Activated T-cell treated with anti-CD3 and anti-CD28 coated beads, Interleukin-2, amount 50 U/mL, for 24 hours (primary cell): ENCODE measurements at regions not wholly inside any gene's neighbourhood (a gene's known extent, or its start where the extent isn't known, plus 50 kb on each side); places are given as distances from the start of the nearest gene placed in this dataset.

ENCODE experiments used
- DNase-seq: peaks from one replicate; pipeline ENCODE4 v3.0.0-alpha.2; 2020
- H3K27ac Mint-ChIP-seq: 2 replicates; pipeline ENCODE4 v1.8.0; 2020; ENCODE audit warnings: mild to moderate bottlenecking, mixed read lengths
- H3K27me3 Mint-ChIP-seq: 2 replicates; pipeline ENCODE4 v1.8.0; 2020; ENCODE audit warnings: mixed read lengths
- H3K36me3 Mint-ChIP-seq: 2 replicates; pipeline ENCODE4 v1.8.0; 2020; ENCODE audit warnings: low read depth, mixed read lengths
- H3K4me1 Mint-ChIP-seq: 2 replicates; pipeline ENCODE4 v1.8.0; 2020; ENCODE audit warnings: low read depth, mixed read lengths
- H3K4me3 Mint-ChIP-seq: 2 replicates; pipeline ENCODE4 v1.8.0; 2020; ENCODE audit warnings: mild to moderate bottlenecking, moderate library complexity, mixed read lengths
- H3K9me3 Mint-ChIP-seq: 2 replicates; pipeline ENCODE4 v1.8.0; 2020; ENCODE audit warnings: mixed read lengths

GRCh38 chr20:24763386-24764026 is 185.6 kb upstream of the CST7 start:
- Mint-ChIP-seq H3K4me1 (no peaks in the 10 kb centered on the region), H3K4me3 (no peak overlapping the region), H3K27ac (no peak overlapping the region)

GRCh38 chr20:24764027-24764793 is 184.9 kb upstream of the CST7 start:
- Mint-ChIP-seq H3K27me3 (peaks cover 22% of the 10 kb centered on the region), H3K9me3 (peaks cover 5% of the 10 kb centered on the region), H3K4me3 (no peak overlapping the region), H3K27ac (no peak overlapping the region), H3K4me1 (no peaks in the 10 kb centered on the region), H3K36me3 (no peaks in the 10 kb centered on the region)
- no peak for DNase-seq

More at GRCh38 chr20:24763386-24764026, 185.6 kb upstream of the CST7 start:
- peaks cover 19% of the 10 kb centered on the region for H3K27me3 Mint-ChIP-seq
- DNase-seq = no peak
- H3K36me3 Mint-ChIP-seq = no peaks in the 10 kb centered on the region
- H3K9me3 Mint-ChIP-seq = peaks cover 5% of the 10 kb centered on the region

- no peaks in the 10 kb centered on the region for H3K4me1 Mint-ChIP-seq
- H3K27me3 Mint-ChIP-seq = peaks cover 24% of the 10 kb centered on the region
- no peaks in the 10 kb centered on the region for H3K36me3 Mint-ChIP-seq
- no peak overlapping the region for H3K27ac Mint-ChIP-seq
- no peak for DNase-seq
- H3K4me3 Mint-ChIP-seq = no peak overlapping the region
- peaks cover 5% of the 10 kb centered on the region for H3K9me3 Mint-ChIP-seq
These were observed 184.3 kb upstream of the CST7 start for GRCh38 chr20:24764794-24765202.

GRCh38 chr20:24765316-24766142 is 183.5 kb upstream of the CST7 start:
- no peak for DNase-seq
- H3K9me3 Mint-ChIP-seq = no peaks in the 10 kb centered on the region
- no peak overlapping the region for H3K27ac Mint-ChIP-seq
- H3K36me3 Mint-ChIP-seq = no peaks in the 10 kb centered on the region
- H3K4me3 Mint-ChIP-seq = no peak overlapping the region
- H3K4me1 Mint-ChIP-seq = no peaks in the 10 kb centered on the region
- peaks cover 31% of the 10 kb centered on the region for H3K27me3 Mint-ChIP-seq

GRCh38 chr20:24766143-24766527 is 182.9 kb upstream of the CST7 start:
- DNase-seq = no peak
- no peak overlapping the region for H3K4me3 Mint-ChIP-seq
- H3K27me3 Mint-ChIP-seq = peaks cover 35% of the 10 kb centered on the region
- no peaks in the 10 kb centered on the region for H3K36me3 Mint-ChIP-seq
- no peak overlapping the region for H3K27ac Mint-ChIP-seq
- H3K9me3 Mint-ChIP-seq = no peaks in the 10 kb centered on the region
- no peaks in the 10 kb centered on the region for H3K4me1 Mint-ChIP-seq

GRCh38 chr20:24766826-24767622 is 182.0 kb upstream of the CST7 start:
- no peaks in the 10 kb centered on the region for H3K36me3 Mint-ChIP-seq
- no peak for DNase-seq
- no peaks in the 10 kb centered on the region for H3K9me3 Mint-ChIP-seq
- H3K4me1 Mint-ChIP-seq = no peaks in the 10 kb centered on the region
- no peak overlapping the region for H3K4me3 Mint-ChIP-seq
- H3K27me3 Mint-ChIP-seq = peaks cover 44% of the 10 kb centered on the region
- no peak overlapping the region for H3K27ac Mint-ChIP-seq

- no peaks in the 10 kb centered on the region for H3K4me1 Mint-ChIP-seq
- H3K4me3 Mint-ChIP-seq = no peak overlapping the region
- peaks cover 49% of the 10 kb centered on the region for H3K27me3 Mint-ChIP-seq
- no peak overlapping the region for H3K27ac Mint-ChIP-seq
- DNase-seq = no peak
- H3K9me3 Mint-ChIP-seq = no peaks in the 10 kb centered on the region
- no peaks in the 10 kb centered on the region for H3K36me3 Mint-ChIP-seq
These were observed 181.4 kb upstream of the CST7 start for GRCh38 chr20:24767623-24768100.

GRCh38 chr20:24768201-24768636 is 180.8 kb upstream of the CST7 start:
- Mint-ChIP-seq H3K4me3 (no peak overlapping the region), H3K36me3 (no peaks in the 10 kb centered on the region), H3K27me3 (peaks cover 48% of the 10 kb centered on the region), H3K4me1 (peaks cover 2% of the 10 kb centered on the region), H3K27ac (no peak overlapping the region), H3K9me3 (no peaks in the 10 kb centered on the region)
- DNase-seq = no peak

- H3K27ac Mint-ChIP-seq = no peak overlapping the region
- H3K4me1 Mint-ChIP-seq = peaks cover 8% of the 10 kb centered on the region
- no peak overlapping the region for H3K4me3 Mint-ChIP-seq
- no peak for DNase-seq
- H3K27me3 Mint-ChIP-seq = peaks cover 45% of the 10 kb centered on the region
- H3K36me3 Mint-ChIP-seq = no peaks in the 10 kb centered on the region
- H3K9me3 Mint-ChIP-seq = no peaks in the 10 kb centered on the region
These were observed 180.1 kb upstream of the CST7 start for GRCh38 chr20:24768713-24769601.

- Mint-ChIP-seq H3K4me3 (no peak overlapping the region), H3K36me3 (no peaks in the 10 kb centered on the region), H3K27me3 (peaks cover 46% of the 10 kb centered on the region), H3K27ac (no peak overlapping the region), H3K4me1 (peaks cover 12% of the 10 kb centered on the region), H3K9me3 (peaks cover 8% of the 10 kb centered on the region)
- no peak for DNase-seq
These were observed 179.0 kb upstream of the CST7 start for GRCh38 chr20:24769878-24770627.

GRCh38 chr20:24770628-24771541 is 178.2 kb upstream of the CST7 start:
- H3K4me3 Mint-ChIP-seq = no peak overlapping the region
- peaks cover 12% of the 10 kb centered on the region for H3K4me1 Mint-ChIP-seq
- peaks cover 46% of the 10 kb centered on the region for H3K27me3 Mint-ChIP-seq
- no peak for DNase-seq
- no peak overlapping the region for H3K27ac Mint-ChIP-seq
- H3K9me3 Mint-ChIP-seq = peaks cover 14% of the 10 kb centered on the region
- H3K36me3 Mint-ChIP-seq = no peaks in the 10 kb centered on the region

- H3K9me3 Mint-ChIP-seq = peaks cover 14% of the 10 kb centered on the region
- H3K4me3 Mint-ChIP-seq = no peak overlapping the region
- peaks cover 12% of the 10 kb centered on the region for H3K4me1 Mint-ChIP-seq
- no peak overlapping the region for H3K27ac Mint-ChIP-seq
- H3K27me3 Mint-ChIP-seq = peaks cover 52% of the 10 kb centered on the region
- H3K36me3 Mint-ChIP-seq = no peaks in the 10 kb centered on the region
- no peak for DNase-seq
These were observed 177.5 kb upstream of the CST7 start for GRCh38 chr20:24771542-24772061.
